Gastroesophageal sphincter (tissue), 3 donors: ENCODE measurements at regions not wholly inside any gene's neighbourhood (a gene's known extent, or its start where the extent isn't known, plus 50 kb on each side); places are given as distances from the start of the nearest gene placed in this dataset.

Experiments used
- POLR2A ChIP-seq, 2 donors: fragments of 450-650 bp; IDR thresholded peaks; one replicate each; pipeline ENCODE4 v1.6.1; 2017; ENCODE audit warnings: antibody characterized with exemption in 2 of 2, mild to moderate bottlenecking in 2 of 2, moderate library complexity in 1 of 2
- POLR2AphosphoS5 ChIP-seq: sonication (generic); formaldehyde crosslinking; IDR thresholded peaks from one replicate; pipeline ENCODE4 v1.6.1; 2017; ENCODE audit warnings: antibody characterized with exemption
- TF ChIP-seq, protein P1 (sequence below), 4 experiments: fragments of 200-600 bp in 2 of 4; fragments of 450-650 bp in 2 of 4; sonication (generic) in 1 of 4; IDR thresholded peaks; one replicate each; pipeline ENCODE4 v1.5.1; 2017 to 2019; ENCODE audit warnings: antibody characterized with exemption in 4 of 4, mild to moderate bottlenecking in 2 of 4, moderate library complexity in 2 of 4

DNA sequence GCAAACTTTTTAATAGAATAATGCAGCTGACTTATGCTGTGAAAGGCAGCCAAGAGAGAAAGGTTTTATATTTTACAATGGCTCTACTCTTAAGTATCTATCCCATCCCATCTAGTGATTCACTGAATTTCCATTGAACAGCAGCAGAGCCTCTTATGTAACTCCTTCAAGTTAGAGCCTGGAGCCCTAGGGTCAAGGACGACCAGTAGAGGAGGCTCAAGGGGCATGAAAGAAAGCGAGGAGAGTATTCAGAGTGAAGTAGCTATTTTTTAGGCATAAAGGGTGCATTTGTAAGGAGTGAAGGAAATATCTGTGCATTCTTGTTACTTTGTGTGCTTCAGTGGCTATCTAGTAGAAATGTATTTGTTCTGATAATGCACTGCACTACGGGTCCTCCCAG, 180.2 kb upstream of the TPK1 start:
- TF ChIP-seq, protein P1, sequence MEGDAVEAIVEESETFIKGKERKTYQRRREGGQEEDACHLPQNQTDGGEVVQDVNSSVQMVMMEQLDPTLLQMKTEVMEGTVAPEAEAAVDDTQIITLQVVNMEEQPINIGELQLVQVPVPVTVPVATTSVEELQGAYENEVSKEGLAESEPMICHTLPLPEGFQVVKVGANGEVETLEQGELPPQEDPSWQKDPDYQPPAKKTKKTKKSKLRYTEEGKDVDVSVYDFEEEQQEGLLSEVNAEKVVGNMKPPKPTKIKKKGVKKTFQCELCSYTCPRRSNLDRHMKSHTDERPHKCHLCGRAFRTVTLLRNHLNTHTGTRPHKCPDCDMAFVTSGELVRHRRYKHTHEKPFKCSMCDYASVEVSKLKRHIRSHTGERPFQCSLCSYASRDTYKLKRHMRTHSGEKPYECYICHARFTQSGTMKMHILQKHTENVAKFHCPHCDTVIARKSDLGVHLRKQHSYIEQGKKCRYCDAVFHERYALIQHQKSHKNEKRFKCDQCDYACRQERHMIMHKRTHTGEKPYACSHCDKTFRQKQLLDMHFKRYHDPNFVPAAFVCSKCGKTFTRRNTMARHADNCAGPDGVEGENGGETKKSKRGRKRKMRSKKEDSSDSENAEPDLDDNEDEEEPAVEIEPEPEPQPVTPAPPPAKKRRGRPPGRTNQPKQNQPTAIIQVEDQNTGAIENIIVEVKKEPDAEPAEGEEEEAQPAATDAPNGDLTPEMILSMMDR (IDR thresholded peaks at IDR 0.05) = no peak
- TF ChIP-seq POLR2A (IDR thresholded peaks at IDR 0.05) (no peak), POLR2AphosphoS5 (no peak)
